Thoracic aorta (tissue), 2 donors: ENCODE measurements at regions not wholly inside any gene's neighbourhood (a gene's known extent, or its start where the extent isn't known, plus 50 kb on each side); places are given as distances from the start of the nearest gene placed in this dataset.

Experiments used
- ATAC-seq: fragments of 150-250 bp; one replicate; pipeline ENCODE4 v1.8.0; 2017; ENCODE audit warnings: low read depth; ENCODE audit not compliant: insufficient number of reproducible peaks, low FRiP score
- DNase-seq: peaks from one replicate; pipeline ENCODE4 v3.0.0-alpha.2; 2020; ENCODE audit warnings: low spot score
- H3K27ac ChIP-seq, 2 donors: fragments of 200-600 bp; sonication (generic); 1 replicate in 1 of 2; 2 replicates in 1 of 2; pipeline ENCODE4 v1.5.1; 2016; ENCODE audit warnings: mild to moderate bottlenecking in 2 of 2, moderate library complexity in 2 of 2
- H3K27me3 ChIP-seq: fragments of 200-600 bp; sonication (generic); replicated peaks from 2 replicates; pipeline ENCODE4 v1.6.0; 2016; ENCODE audit warnings: mild to moderate bottlenecking; ENCODE audit not compliant: insufficient read depth
- H3K36me3 ChIP-seq: fragments of 200-600 bp; sonication (generic); one replicate; pipeline ENCODE4 v1.5.1; 2016
- H3K4me1 ChIP-seq, 2 donors: fragments of 200-600 bp; sonication (generic); 1 replicate in 1 of 2; 2 replicates in 1 of 2; pipeline versions ENCODE4 v1.5.1 to v1.6.0; 2016; ENCODE audit warnings: low read depth in 2 of 2, mild to moderate bottlenecking in 1 of 2; ENCODE audit not compliant: control insufficient read depth in 1 of 2
- H3K4me3 ChIP-seq: fragments of 200-600 bp; sonication (generic); 2 replicates; pipeline ENCODE4 v1.5.1; 2016; ENCODE audit warnings: mild to moderate bottlenecking
- H3K9me3 ChIP-seq: fragments of 200-600 bp; sonication (generic); 2 replicates; pipeline ENCODE4 v1.5.1; 2016
- CTCF ChIP-seq: fragments of 200-600 bp; sonication (generic); IDR thresholded peaks from one replicate; pipeline ENCODE4 v1.5.1; 2019; ENCODE audit warnings: antibody characterized with exemption

- Histone ChIP-seq H3K27me3 (no peaks in the 10 kb centered on the region), H3K4me1 (no peaks in the 10 kb centered on the region), H3K27ac (no peak overlapping the region), H3K4me3 (no peak overlapping the region), H3K9me3 (no peaks in the 10 kb centered on the region), H3K36me3 (no peaks in the 10 kb centered on the region)
- DNase-seq (no peak), ATAC-seq (no peak)
- no peak for TF ChIP-seq CTCF
These were observed 569.9 kb downstream of the EPHA4 start for GRCh38 chr2:221002101-221002685.

GRCh38 chr2:221005338-221005737 lies 566.8 kb downstream of the EPHA4 start:
- no peak for ATAC-seq
- Histone ChIP-seq H3K9me3 (no peaks in the 10 kb centered on the region), H3K27me3 (no peaks in the 10 kb centered on the region), H3K36me3 (no peaks in the 10 kb centered on the region), H3K4me1 (no peaks in the 10 kb centered on the region), H3K4me3 (no peak overlapping the region), H3K27ac (no peak overlapping the region)
- DNase-seq = no peak
- no peak for TF ChIP-seq CTCF

DNA sequence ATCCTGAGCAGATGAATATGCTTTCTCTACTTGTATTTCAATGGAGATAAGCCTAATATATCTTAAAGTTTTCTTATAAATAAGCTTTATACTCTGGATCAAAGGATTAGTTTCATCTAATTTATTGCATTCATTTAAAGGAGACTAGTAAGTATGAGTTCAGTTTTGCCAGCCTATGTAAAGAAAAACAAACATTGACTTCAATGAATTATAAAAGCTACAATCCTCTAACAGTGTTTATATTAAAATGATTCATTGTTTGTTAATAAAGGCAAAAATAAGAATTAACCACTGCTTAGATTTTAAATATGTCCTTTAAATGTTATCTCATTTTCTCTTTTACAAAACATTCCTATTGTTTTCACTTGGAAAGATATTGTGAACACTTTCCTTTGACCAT lies 566.0 kb downstream of the EPHA4 start:
- no peak overlapping the region for H3K27ac ChIP-seq
- no peaks in the 10 kb centered on the region for H3K36me3 ChIP-seq
- no peak overlapping the region for H3K4me3 ChIP-seq
- H3K9me3 ChIP-seq = no peaks in the 10 kb centered on the region
- no peak for ATAC-seq
- TF ChIP-seq CTCF = no peak
- H3K4me1 ChIP-seq = no peaks in the 10 kb centered on the region
- no peaks in the 10 kb centered on the region for H3K27me3 ChIP-seq
- no peak for DNase-seq

GRCh38 chr2:221016551-221016950 lies 555.6 kb downstream of the EPHA4 start:
- TF ChIP-seq CTCF = no peak
- H3K36me3 ChIP-seq = no peaks in the 10 kb centered on the region
- DNase-seq = no peak
- no peaks in the 10 kb centered on the region for H3K9me3 ChIP-seq
- H3K4me3 ChIP-seq = no peak overlapping the region
- no peaks in the 10 kb centered on the region for H3K4me1 ChIP-seq
- no peak for ATAC-seq
- H3K27me3 ChIP-seq = no peaks in the 10 kb centered on the region
- H3K27ac ChIP-seq = no peak overlapping the region

DNA sequence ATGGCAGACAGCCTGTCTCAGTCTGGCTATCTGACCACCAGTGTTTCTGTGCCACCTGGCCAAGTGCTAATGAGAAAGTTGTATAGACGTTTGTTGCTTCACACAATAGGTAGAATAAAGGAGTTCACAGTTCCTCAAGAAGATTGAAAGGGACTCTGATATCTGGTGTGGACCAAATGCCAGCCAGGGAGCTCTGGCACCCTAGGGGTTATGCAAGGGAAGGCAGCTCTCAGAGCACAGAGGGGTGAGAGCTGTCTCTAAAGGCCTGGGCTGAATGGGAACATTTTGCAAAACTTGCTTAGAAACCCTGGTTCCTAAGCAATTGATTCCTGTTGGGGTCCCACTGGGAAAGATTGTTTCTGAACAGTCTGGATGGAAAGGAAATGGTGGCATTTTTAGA lies 553.8 kb downstream of the EPHA4 start:
- no peak for TF ChIP-seq CTCF
- no peak for ATAC-seq

More for the DNA sequence above, 553.8 kb downstream of the EPHA4 start:
- Histone ChIP-seq H3K9me3 (no peaks in the 10 kb centered on the region), H3K27me3 (no peaks in the 10 kb centered on the region), H3K4me1 (no peaks in the 10 kb centered on the region), H3K4me3 (no peak overlapping the region), H3K36me3 (no peaks in the 10 kb centered on the region), H3K27ac (no peak overlapping the region)
- no peak for DNase-seq
